HG02852 (cell line): ENCODE measurements at regions not wholly inside any gene's neighbourhood (a gene's known extent, or its start where the extent isn't known, plus 50 kb on each side); places are given as distances from the start of the nearest gene placed in this dataset.
"Not testable (repeated sequence)": the region's sequence is repeated elsewhere in the genome, so short reads cannot be mapped to it uniquely, and the experiment has no call there.

Experiments used
- ATAC-seq: cut with Tn5 transposase; IDR thresholded peaks from one replicate; pipeline ENCODE4 v1.9.1; 2021; ENCODE audit warnings: mild to moderate bottlenecking, moderate library complexity; ENCODE audit not compliant: unreplicated experiment

DNA sequence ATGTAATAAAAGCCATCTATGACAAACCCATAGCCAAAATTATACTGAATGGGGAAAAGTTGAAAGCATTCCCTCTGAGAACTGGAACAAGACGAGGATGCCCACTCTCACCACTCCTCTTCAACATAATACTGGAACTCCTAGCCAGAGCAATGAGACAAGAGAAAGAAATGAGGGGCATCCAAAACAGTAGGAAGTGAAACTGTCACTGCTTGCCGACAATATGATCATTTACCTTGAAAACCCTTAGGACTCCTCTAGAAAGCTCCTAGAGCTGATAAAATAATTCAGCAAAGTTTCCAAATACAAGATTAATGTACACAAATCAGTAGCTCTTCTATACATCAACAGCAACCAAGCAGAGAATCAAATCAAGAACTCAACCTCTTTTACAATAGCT lies 241.0 kb upstream of the ZEB2 start:
- ATAC-seq: not testable (repeated sequence)

- no peak for ATAC-seq
Observed at GRCh38 chr2:144759746-144760145, 239.8 kb upstream of the ZEB2 start.

DNA sequence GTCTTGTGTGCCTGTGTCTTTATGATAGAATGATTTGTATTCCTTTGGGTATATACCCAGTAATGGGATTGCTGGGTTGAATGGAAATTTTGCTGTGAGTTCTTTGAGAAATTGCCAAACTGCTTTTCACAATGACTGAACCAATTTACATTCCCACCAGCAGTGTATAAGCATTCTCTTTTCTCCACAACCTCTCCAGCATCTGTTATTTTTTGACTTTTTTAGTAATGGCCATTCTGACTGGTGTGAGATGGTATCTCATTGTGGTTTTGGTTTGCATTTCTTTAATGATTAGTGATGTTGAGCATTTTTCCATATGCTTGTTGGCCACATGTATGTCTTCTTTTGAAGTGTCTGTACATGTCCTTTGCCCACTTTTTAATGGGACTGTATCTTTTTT lies 238.3 kb upstream of the ZEB2 start:
- ATAC-seq: not testable (repeated sequence)

DNA sequence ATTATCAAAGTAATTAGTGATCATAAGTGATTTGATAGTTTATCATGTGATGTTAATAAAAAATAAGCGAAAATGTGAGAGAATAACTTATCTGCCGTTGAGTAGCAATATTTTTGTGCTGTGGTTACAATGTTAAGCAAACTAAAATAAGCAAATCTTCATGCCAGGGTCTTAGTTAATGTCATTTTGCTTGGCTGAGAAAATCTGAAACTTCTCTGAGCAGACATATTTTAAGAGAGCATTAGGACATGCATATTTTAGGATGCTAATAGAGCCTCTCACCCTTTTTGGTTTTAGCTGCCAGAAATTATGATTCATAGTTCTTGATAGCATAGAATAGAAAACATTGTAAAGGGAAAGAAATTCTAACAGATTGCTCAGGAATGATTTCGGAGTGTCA lies 233.5 kb upstream of the ZEB2 start:
- no peak for ATAC-seq

DNA sequence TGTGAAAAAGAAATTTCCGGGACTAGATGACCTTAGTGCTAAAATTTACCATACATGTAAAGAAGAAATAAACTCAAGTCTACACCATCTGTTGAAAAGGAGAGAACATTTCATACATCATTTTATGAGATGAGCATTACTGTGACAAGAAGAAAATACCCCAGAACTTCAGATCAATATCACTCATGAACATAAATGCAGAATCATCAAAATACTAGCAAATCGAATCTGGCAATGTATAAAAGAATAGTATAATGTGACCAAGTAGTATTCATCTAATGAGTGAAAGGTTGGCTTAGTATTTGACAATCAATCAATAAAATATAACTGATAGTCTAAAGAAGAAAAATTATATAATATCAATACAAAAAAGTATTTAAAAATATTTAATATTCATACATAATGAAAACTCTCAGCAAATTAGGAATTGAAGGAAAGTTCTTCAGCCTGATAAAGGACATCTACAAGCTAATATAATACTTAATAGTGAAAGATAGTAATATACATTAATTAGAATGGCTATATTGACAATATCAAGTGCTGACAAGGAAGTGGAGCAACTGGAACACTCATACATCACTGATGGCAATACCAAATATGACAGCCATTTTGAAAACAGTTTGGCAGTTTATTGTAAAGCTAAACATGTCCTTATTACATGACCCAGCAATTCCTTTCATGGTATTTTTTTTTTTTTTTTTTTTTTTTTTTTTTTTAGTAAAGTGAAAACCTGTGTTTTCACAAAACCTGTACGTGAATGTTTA lies 231.4 kb upstream of the ZEB2 start:
- ATAC-seq: no peak

- no peak for ATAC-seq
Observed at GRCh38 chr2:144749188-144749587, 229.3 kb upstream of the ZEB2 start.

DNA sequence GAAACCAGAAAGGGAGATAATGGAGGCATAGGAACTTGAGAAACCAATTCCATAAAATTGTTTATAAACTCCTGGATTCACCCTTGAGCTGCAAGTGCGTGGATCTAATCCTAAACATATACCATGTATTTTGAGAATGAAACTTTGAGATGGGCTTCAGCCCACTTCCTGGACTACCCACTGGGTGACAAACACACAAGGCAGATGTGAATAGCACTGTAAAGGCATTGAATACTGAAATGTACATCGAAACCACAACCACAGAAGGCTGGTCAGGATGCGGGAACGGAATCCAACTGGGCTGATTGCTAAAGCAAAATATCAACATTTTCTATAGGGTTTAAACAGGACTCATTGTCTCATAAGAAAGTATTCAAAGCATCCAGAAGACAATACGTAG lies 228.5 kb upstream of the ZEB2 start:
- ATAC-seq: no peak

GRCh38 chr2:144747571-144747970 lies 227.7 kb upstream of the ZEB2 start:
- ATAC-seq: no peak

DNA sequence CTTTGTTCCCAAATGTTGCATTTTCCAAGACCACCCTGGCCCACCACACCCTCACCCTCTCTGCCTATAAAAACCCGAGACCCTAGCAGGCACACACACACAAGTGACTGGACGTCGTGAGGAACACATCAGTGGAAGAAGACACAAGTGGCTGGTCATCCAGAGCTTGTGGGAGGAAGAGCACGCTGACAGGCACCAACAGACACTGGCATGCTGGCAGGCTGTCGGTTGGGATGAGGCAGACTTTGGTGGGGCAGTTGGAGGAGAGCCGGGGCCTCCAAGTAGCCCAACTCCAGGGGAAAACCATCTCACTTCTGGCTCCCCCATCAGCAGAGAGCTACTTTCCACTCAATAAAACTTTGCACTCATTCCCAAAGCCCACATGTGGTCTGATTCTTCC lies 225.5 kb upstream of the ZEB2 start:
- ATAC-seq: no peak

DNA sequence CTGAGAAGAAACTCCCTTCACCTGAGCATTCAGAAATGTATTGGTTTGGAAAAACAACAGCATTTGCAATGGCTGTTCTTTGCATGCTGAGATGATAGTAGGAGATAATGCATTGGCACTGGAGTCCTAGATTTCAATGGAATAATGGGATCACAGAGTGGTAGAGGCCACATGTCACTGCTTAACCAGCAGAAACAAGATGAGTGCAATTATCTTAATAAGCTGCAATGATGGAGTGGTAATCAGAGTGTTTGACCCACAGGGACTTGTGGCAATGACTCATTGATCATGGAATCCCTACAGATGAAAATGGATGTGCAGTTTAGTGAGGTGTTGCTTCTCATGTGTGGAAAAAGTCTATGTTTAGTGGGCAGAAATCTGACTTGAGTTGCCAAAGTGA lies 218.8 kb upstream of the ZEB2 start:
- no peak for ATAC-seq

GRCh38 chr2:144730711-144731110 lies 210.8 kb upstream of the ZEB2 start:
- no peak for ATAC-seq

DNA sequence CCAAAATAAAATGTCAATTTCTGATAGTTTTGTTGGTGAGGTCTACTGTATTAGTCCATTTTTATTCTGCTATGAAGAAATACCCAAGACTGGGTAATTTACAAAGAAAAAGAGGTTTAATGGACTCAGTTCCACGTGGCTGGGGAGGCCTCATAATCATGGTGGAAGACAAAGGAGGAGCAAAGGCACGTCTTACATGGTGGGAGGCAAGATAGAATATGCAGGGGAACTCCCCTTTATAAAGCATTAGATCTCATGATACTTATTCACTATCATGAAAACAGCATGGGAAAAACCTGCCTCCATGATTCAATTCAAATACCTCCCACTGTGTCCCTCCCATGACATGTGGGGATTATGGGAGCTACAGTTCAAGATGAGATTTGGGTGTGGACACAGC lies 204.5 kb upstream of the ZEB2 start:
- not testable (repeated sequence) for ATAC-seq

DNA sequence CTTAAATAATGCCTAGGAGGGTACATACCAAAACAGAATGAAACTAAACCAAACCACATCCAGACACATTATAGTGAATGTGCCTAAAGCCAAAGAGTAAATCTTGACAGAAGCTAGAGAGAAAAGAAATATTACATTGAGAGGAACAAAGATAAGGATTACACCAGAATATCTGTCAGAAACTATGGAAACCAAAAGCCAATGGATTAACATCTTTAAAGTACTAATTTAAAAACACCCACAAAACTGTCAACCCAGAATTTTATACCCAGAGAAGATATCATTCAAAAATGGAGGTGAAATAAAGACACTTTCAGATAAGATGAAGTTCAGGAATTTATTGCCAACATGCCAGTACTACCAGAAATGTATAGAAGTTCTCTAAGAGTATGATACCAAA lies 198.5 kb upstream of the ZEB2 start:
- ATAC-seq: no peak

DNA sequence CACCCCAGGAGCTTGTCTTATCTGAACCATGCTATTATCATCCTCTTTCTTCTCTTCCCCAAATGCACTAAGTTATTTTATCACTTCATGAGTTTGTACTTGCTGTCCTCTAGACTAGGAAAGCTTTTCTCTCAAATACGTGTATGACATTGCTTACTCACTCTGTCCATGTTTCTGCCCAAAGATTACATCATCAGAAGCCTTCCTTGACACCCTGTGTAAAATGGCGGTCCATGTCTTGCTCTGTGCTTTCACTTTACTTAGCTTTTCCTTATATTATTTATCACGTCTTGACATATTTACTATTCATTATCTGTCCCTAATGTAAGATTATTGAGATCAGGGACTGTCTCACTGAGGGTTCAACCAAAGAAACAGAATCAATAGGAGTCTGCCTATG lies 196.1 kb upstream of the ZEB2 start:
- ATAC-seq: no peak

GRCh38 chr2:144713410-144713809 lies 193.5 kb upstream of the ZEB2 start:
- ATAC-seq: no peak

DNA sequence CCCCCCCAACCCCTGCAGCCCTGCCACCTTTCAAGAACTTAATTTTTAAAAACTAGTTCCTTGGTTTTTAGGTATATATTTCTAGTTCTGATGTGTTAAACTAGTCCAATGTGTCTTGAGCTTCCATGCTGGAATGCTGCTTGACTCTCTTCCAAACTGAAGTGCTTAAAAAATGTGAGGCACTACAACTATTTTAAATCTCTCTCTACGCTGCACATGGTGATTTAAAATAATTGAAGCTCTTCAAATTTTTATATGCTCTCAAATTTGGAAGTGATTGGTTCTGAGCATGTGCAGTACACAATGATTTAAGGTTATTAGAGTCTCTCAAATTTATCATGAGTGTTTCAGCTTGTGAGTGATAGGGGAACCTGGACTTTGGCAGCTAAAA lies 192.6 kb upstream of the ZEB2 start:
- no peak for ATAC-seq

DNA sequence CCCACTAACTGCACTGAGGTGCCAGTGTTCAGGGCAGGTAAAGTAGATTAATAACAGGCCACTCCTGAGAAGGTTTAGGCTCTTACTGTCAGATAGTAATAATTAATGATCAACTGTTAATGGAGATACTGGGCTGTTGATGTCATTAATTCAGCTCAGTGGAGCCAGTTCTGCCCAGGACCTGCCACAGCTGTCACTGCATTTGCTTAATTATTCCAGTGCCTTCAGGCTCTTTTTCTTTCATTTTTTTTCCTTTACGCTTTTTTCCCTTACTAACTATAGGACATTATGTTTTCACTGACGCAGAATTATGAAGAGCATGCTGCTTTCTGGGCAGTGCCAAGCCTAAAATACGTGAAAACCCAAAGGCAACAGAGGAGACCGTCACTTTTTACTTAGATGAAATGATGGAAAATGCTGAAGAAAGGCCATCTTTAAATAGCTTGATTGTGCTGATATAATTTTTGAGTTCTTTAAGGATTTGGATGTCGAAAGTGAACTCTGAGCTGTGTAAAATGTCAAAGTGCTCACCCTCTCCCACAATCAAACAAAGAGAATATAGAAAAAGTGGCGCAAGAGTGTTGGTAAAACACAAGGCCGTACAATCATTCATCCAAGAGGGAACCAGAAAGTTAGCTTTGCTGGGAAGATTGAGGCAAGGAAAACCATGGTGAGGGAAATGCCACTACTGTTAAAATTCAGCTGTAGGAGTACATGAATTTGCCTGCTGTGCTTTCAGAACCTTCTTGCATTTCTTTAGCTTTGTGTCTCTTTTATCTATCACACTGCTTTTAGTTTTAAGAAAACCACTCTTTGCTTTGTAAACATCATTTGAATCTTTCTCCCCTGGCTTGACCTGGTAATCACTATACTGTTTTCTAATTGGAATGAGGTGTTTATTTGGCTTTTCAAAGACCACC lies 192.0 kb upstream of the ZEB2 start:
- no peak for ATAC-seq

DNA sequence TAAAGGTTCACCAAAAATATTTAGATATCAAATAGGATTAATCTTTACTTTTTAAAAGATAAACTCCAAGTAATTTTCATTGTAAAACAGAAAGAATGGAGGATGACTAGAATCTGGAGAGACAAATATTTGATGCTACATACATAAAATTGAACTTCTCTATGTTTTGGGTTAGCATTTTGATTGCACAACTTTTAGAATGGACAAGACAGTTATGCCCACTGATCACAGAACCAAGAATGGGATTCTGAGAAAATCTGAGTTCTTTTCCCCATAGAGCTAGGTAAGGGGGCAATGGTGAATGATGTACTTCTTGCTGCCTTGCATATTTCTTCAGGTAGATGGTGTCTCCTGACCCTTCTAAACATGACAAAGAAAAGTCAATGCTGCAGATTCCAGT lies 191.2 kb upstream of the ZEB2 start:
- ATAC-seq: no peak

- no peak for ATAC-seq
Observed at GRCh38 chr2:144708626-144709025, 188.7 kb upstream of the ZEB2 start.

DNA sequence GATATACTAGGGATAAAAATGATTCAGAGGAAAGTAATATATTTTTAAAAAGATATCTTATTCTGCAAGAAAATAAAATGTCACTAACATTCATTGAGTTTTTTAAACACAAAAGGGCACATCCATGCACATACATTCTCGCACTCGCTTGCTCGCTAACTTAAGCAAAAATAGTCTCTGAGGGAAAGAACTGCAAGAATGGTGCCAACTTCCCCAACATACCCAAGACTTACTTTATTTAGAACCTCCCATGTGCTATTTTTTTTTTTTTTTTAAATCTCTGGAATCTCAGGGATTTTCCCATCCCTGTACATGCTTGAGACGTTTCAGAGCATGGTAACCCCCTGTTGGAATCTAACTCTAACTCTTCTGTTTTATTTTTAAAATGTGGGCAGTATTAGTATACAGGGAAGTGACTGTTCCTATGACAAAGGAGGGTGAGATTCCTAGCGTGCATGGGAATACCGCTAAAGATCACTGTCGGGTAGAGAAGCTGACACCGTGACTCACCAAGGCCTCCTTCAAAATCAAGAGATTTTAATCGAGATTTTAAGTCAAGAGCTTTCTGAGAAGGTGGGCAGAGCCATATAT lies 187.9 kb upstream of the ZEB2 start:
- no peak for ATAC-seq

DNA sequence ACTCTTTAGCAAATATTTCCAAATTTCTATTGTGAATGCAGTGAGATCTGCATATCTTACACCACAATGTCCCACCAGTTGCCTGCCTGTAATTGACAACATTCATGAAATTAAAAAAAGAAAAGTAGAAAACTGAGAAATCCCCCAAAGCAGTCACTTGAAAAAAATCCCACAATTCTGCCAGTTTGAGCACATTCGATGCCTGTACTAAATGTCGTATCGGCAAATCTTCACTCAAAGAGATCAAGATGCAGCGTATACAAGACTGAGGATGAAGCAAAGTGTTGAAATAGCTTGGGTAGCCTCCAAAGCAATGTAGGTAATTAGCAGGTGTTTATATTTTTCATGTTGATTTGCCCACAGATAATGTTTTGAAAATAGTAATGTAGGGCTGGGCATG lies 186.7 kb upstream of the ZEB2 start:
- ATAC-seq: no peak
